Medulla oblongata (tissue), 1 donor: ENCODE measurements at regions not wholly inside any gene's neighbourhood (a gene's known extent, or its start where the extent isn't known, plus 50 kb on each side); places are given as distances from the start of the nearest gene placed in this dataset.
"Not testable (repeated sequence)": the region's sequence is repeated elsewhere in the genome, so short reads cannot be mapped to it uniquely, and the experiment has no call there.

Source experiments
- DNase-seq: peaks from one replicate; pipeline ENCODE4 v3.0.0-alpha.2; 2015; ENCODE audit errors: extremely low spot score

GRCh38 chr1:146641534-146641933, 296.6 kb upstream of the NBPF12 start:
- not testable (repeated sequence) for DNase-seq

- not testable (repeated sequence) for DNase-seq
These were observed 297.5 kb upstream of the NBPF12 start for GRCh38 chr1:146640671-146641070.

GRCh38 chr1:146630302-146630701, 307.8 kb upstream of the NBPF12 start:
- DNase-seq, result not testable (repeated sequence)

- DNase-seq, result not testable (repeated sequence)
These were observed 319.5 kb upstream of the NBPF12 start for GRCh38 chr1:146618582-146618981.

GRCh38 chr1:146604681-146605080, 333.4 kb upstream of the NBPF12 start:
- DNase-seq, result not testable (repeated sequence)

- not testable (repeated sequence) for DNase-seq
These were observed 337.3 kb upstream of the NBPF12 start for GRCh38 chr1:146600720-146601307.

GRCh38 chr1:146599906-146600305, 338.2 kb upstream of the NBPF12 start:
- DNase-seq, result not testable (repeated sequence)

- DNase-seq, result not testable (repeated sequence)
These were observed 352.4 kb upstream of the NOTCH2NLA start for GRCh38 chr1:146581229-146581628.

- DNase-seq, result not testable (repeated sequence)
These were observed 338.7 kb upstream of the NOTCH2NLA start for GRCh38 chr1:146567541-146567940.

- DNase-seq, result not testable (repeated sequence)
These were observed 329.2 kb upstream of the NOTCH2NLA start for GRCh38 chr1:146558032-146558431.

GRCh38 chr1:146556405-146556804, 327.6 kb upstream of the NOTCH2NLA start:
- not testable (repeated sequence) for DNase-seq

- not testable (repeated sequence) for DNase-seq
These were observed 323.6 kb upstream of the NOTCH2NLA start for GRCh38 chr1:146552414-146552813.

- not testable (repeated sequence) for DNase-seq
These were observed 319.9 kb upstream of the NOTCH2NLA start for GRCh38 chr1:146548684-146549083.

- not testable (repeated sequence) for DNase-seq
These were observed 317.4 kb upstream of the NOTCH2NLA start for GRCh38 chr1:146546189-146546588.

GRCh38 chr1:146537775-146538373, 309.1 kb upstream of the NOTCH2NLA start:
- not testable (repeated sequence) for DNase-seq

GRCh38 chr1:146536028-146536427, 307.2 kb upstream of the NOTCH2NLA start:
- DNase-seq, result not testable (repeated sequence)

- not testable (repeated sequence) for DNase-seq
These were observed 306.8 kb upstream of the NOTCH2NLA start for GRCh38 chr1:146535575-146535974.

GRCh38 chr1:146530958-146531357, 302.1 kb upstream of the NOTCH2NLA start:
- DNase-seq, result not testable (repeated sequence)

GRCh38 chr1:146522812-146523211, 294.0 kb upstream of the NOTCH2NLA start:
- not testable (repeated sequence) for DNase-seq

GRCh38 chr1:146522345-146522744, 293.5 kb upstream of the NOTCH2NLA start:
- not testable (repeated sequence) for DNase-seq

- not testable (repeated sequence) for DNase-seq
These were observed 293.0 kb upstream of the NOTCH2NLA start for GRCh38 chr1:146521804-146522203.

GRCh38 chr1:146513754-146514153, 284.9 kb upstream of the NOTCH2NLA start:
- DNase-seq, result not testable (repeated sequence)

- DNase-seq, result not testable (repeated sequence)
These were observed 282.4 kb upstream of the NOTCH2NLA start for GRCh38 chr1:146511047-146511777.
